Uterus (tissue), 2 donors: ENCODE measurements at regions not wholly inside any gene's neighbourhood (a gene's known extent, or its start where the extent isn't known, plus 50 kb on each side); places are given as distances from the start of the nearest gene placed in this dataset.

Source experiments
- POLR2A ChIP-seq, 2 donors: fragments of 450-650 bp; IDR thresholded peaks; one replicate each; pipeline ENCODE4 v1.6.1; 2016; ENCODE audit warnings: antibody characterized with exemption in 2 of 2, mild to moderate bottlenecking in 1 of 2, moderate library complexity in 1 of 2
- TF ChIP-seq, protein P1 (sequence below), 4 experiments: fragments of 200-600 bp in 2 of 4; fragments of 450-650 bp in 2 of 4; sonication (generic) in 2 of 4; IDR thresholded peaks; one replicate each; pipeline ENCODE4 v1.5.1; 2016 to 2019; ENCODE audit warnings: antibody characterized with exemption in 4 of 4, mild to moderate bottlenecking in 2 of 4, moderate library complexity in 1 of 4

DNA sequence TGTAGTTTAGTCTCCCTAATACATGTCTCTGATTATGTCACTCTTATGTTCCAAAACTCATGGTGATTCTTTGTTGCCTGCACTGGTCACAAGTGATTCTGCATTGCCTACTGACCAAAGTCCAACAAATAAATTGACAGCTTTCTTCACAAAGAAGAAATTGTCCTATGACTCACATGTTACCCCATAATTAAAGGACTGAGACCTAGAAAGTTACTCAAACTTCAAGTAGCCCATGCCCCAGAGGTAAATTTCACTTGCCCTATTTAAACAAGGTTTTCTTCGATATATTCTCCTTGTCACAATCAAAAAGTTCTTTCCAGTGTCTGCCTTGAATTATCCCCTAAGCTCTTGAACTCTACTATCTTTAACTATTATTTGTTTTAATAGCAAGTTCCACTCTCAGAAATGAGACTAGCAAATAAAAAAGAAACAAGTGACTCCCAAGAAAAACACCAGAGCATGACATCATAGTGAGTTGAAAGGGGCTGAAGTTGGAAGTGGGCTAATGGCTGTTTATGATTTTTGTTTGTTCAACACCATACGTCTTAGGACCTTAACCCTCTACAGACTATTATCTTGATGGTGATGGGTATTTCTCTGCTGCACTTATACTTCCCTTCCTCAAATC, 94.5 kb upstream of the BLID start:
- TF ChIP-seq POLR2A (IDR thresholded peaks at IDR 0.05), result no peak
- TF ChIP-seq, protein P1, sequence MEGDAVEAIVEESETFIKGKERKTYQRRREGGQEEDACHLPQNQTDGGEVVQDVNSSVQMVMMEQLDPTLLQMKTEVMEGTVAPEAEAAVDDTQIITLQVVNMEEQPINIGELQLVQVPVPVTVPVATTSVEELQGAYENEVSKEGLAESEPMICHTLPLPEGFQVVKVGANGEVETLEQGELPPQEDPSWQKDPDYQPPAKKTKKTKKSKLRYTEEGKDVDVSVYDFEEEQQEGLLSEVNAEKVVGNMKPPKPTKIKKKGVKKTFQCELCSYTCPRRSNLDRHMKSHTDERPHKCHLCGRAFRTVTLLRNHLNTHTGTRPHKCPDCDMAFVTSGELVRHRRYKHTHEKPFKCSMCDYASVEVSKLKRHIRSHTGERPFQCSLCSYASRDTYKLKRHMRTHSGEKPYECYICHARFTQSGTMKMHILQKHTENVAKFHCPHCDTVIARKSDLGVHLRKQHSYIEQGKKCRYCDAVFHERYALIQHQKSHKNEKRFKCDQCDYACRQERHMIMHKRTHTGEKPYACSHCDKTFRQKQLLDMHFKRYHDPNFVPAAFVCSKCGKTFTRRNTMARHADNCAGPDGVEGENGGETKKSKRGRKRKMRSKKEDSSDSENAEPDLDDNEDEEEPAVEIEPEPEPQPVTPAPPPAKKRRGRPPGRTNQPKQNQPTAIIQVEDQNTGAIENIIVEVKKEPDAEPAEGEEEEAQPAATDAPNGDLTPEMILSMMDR (IDR thresholded peaks at IDR 0.05), result no peak
